ENCODE measurements at regions not wholly inside any gene's neighbourhood (a gene's known extent, or its start where the extent isn't known, plus 50 kb on each side); places are given as distances from the start of the nearest gene placed in this dataset.
"Not testable (repeated sequence)": the region's sequence is repeated elsewhere in the genome, so short reads cannot be mapped to it uniquely, and the experiment has no call there.

GRCh38 chrY:26645856-26646255 is 1023.9 kb downstream of the CDY1 start:
- not testable (repeated sequence) for TF ChIP-seq MAFK (IDR thresholded peaks at IDR 0.05; ENCODE audit: low read depth, low read length); MAZ (IDR thresholded peaks at IDR 0.05; ENCODE audit: borderline replicate concordance, low read depth, low read length); POLR2A (IDR thresholded peaks at IDR 0.05; ENCODE audit: low read depth, low read length); CTCF (conservative IDR thresholded peaks at IDR 0.05; ENCODE audit: low read depth, low read length); RAD21 (IDR thresholded peaks at IDR 0.05; ENCODE audit: low read length); RCOR1 (IDR thresholded peaks at IDR 0.05; ENCODE audit: insufficient replicate concordance, low read length); SMC3 (IDR thresholded peaks at IDR 0.05; ENCODE audit: low read depth, low read length); FOS (IDR thresholded peaks at IDR 0.05; ENCODE audit: low read depth, low read length); USF2 (IDR thresholded peaks at IDR 0.05; ENCODE audit: low read depth, low read length); ELK1 (IDR thresholded peaks at IDR 0.05; ENCODE audit: borderline replicate concordance, low read depth, low read length); CEBPB (IDR thresholded peaks at IDR 0.05; ENCODE audit: low read depth, low read length); MXI1 (IDR thresholded peaks at IDR 0.05; ENCODE audit: borderline replicate concordance, low read depth, low read length)

Measured in IMR-90 (cell line).